GM23248 (cell line): ENCODE measurements at regions not wholly inside any gene's neighbourhood (a gene's known extent, or its start where the extent isn't known, plus 50 kb on each side); places are given as distances from the start of the nearest gene placed in this dataset.
A peak's percentile ranks its signal among the peaks of the same experiment; 100 is the strongest.

Source experiments
- DNase-seq: peaks from one replicate; pipeline ENCODE4 v3.0.0-alpha.2; 2015
- H2AFZ ChIP-seq: fragments of 200-600 bp; sonication (generic); 2 replicates; pipeline ENCODE4 v1.6.1; 2016; ENCODE audit warnings: antibody characterized with exemption
- H3F3A ChIP-seq: fragments of 200-600 bp; sonication (generic); 2 replicates; pipeline ENCODE4 v1.6.1; 2016; ENCODE audit warnings: mild to moderate bottlenecking, antibody characterized with exemption, mixed run types; ENCODE audit not compliant: insufficient read depth
- H3K27ac ChIP-seq: fragments of 200-600 bp; sonication (generic); 2 replicates; pipeline ENCODE4 v1.5.1; 2016; ENCODE audit warnings: mild to moderate bottlenecking
- H3K27me3 ChIP-seq: fragments of 200-600 bp; sonication (generic); replicated peaks from 2 replicates; pipeline ENCODE4 v1.6.1; 2016; ENCODE audit warnings: mild to moderate bottlenecking; ENCODE audit not compliant: insufficient read depth
- H3K36me3 ChIP-seq: fragments of 200-600 bp; sonication (generic); 2 replicates; pipeline ENCODE4 v1.6.1; 2016; ENCODE audit warnings: low read depth, mild to moderate bottlenecking
- H3K4me1 ChIP-seq: fragments of 200-600 bp; sonication (generic); 2 replicates; pipeline ENCODE4 v1.6.1; 2016; ENCODE audit warnings: mild to moderate bottlenecking; ENCODE audit not compliant: insufficient read depth
- H3K4me2 ChIP-seq: fragments of 200-600 bp; sonication (generic); one replicate; pipeline ENCODE4 v1.6.1; 2016; ENCODE audit warnings: mild to moderate bottlenecking; ENCODE audit not compliant: unreplicated experiment
- H3K4me3 ChIP-seq: fragments of 200-600 bp; sonication (generic); 2 replicates; pipeline ENCODE4 v1.5.1; 2016; ENCODE audit warnings: mild to moderate bottlenecking
- H3K79me2 ChIP-seq: fragments of 200-600 bp; sonication (generic); 2 replicates; pipeline ENCODE4 v1.6.1; 2016; ENCODE audit warnings: mild to moderate bottlenecking; ENCODE audit not compliant: insufficient read depth
- H3K9ac ChIP-seq: fragments of 200-600 bp; sonication (generic); 2 replicates; pipeline ENCODE4 v1.6.1; 2016; ENCODE audit warnings: mild to moderate bottlenecking
- H3K9me2 ChIP-seq: fragments of 200-600 bp; sonication (generic); 2 replicates; pipeline ENCODE4 v1.6.1; 2016; ENCODE audit warnings: mixed run types, mild to moderate bottlenecking, moderate library complexity; ENCODE audit not compliant: insufficient read depth
- H3K9me3 ChIP-seq: fragments of 200-600 bp; sonication (generic); one replicate; pipeline ENCODE4 v1.6.1; 2017; ENCODE audit warnings: low read depth
- H4K20me1 ChIP-seq: fragments of 200-600 bp; sonication (generic); 2 replicates; pipeline ENCODE4 v1.6.0; 2016; ENCODE audit not compliant: insufficient read depth
- EZH2 ChIP-seq: fragments of 200-600 bp; sonication (generic); IDR thresholded peaks from 2 replicates; pipeline ENCODE4 v1.6.1; 2018; ENCODE audit warnings: antibody characterized with exemption, mild to moderate bottlenecking; ENCODE audit not compliant: insufficient read depth, poor library complexity, severe bottlenecking
- EZH2phosphoT487 ChIP-seq: fragments of 200-600 bp; sonication (generic); IDR thresholded peaks from 2 replicates; pipeline ENCODE4 v1.6.1; 2018; ENCODE audit warnings: antibody characterized with exemption, moderate library complexity, mild to moderate bottlenecking, low read depth; ENCODE audit not compliant: insufficient read depth
- WGBS, 2 experiments: methylation state at CpG; one replicate each; pipeline ENCODE4 v1.1.6; 2015 to 2017; ENCODE audit warnings: low lambda C conversion rate in 2 of 2, low coverage in 1 of 2; ENCODE audit errors: missing lambda C conversion rate in 2 of 2; 5-methylcytosine and 5-hydroxymethylcytosine counted together
- in situ Hi-C: fragments of 300-500 bp; cut with MboI; formaldehyde crosslinking; loops from 2 replicates; pipeline ENCODE4 v1.15.0; 2020

DNA sequence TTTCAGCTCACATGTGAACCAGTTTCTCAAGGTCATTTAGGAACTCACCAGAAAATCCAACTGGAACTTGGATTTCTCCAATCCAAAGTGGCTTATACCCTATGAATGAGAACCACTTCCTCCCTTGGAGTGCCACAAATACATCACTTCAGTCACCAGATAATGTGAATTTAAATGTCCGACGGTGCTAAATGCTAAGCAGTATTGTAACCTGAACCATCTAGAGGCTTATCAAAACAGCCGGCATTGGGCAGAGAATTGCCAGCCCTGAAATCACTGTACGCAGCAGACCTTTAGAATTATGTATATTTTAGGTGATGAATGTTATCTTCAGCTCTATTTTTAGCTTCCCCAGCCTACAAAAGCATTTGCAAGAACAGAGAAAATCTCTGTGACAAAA is 76.8 kb upstream of the COX20 start:
- H3K9me2 ChIP-seq: no peaks in the 10 kb centered on the region
- no peak overlapping the region for H3K4me3 ChIP-seq
- H3K79me2 ChIP-seq: no peaks in the 10 kb centered on the region
- peaks cover 33% of the 10 kb centered on the region for H3K27me3 ChIP-seq
- WGBS, 2 experiments: 49 to 59% methylated on average over 4 of the region's 4 CpGs
- H3K9me3 ChIP-seq: no peaks in the 10 kb centered on the region
- no peak for DNase-seq
- H3F3A ChIP-seq: no peaks in the 10 kb centered on the region
- TF ChIP-seq EZH2 (no peak), EZH2phosphoT487 (no peak)
- peaks cover 6% of the 10 kb centered on the region; the same call in 1 of the 2 replicates for H3K4me1 ChIP-seq
- in situ Hi-C loops: no loop called here
- H3K27ac ChIP-seq: no peak overlapping the region
- H3K9ac ChIP-seq: no peak overlapping the region
- H2AFZ ChIP-seq: no peak overlapping the region
- no peak overlapping the region for H3K4me2 ChIP-seq
- H4K20me1 ChIP-seq: no peaks in the 10 kb centered on the region
- no peaks in the 10 kb centered on the region for H3K36me3 ChIP-seq

DNA sequence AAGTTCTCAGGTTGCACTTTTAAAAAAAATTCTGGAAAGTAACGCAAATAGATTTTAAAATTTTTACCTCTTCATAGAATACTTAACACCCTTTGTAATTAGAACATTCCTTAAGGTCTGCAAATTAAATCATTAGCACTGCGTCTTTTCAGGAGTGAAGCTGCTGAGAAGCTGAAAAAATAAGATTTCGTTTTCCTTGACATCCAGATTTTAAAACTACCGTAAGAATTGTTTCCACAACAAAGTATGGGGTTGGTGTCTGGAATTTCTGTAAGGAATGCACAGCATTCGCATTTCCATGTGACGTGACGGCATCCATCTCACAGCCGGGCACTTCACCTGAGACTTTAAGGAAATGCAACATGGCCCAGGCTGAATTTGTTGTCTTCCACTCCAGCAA is 76.3 kb upstream of the COX20 start:
- no peaks in the 10 kb centered on the region for H3K9me3 ChIP-seq
- TF ChIP-seq EZH2: no peak
- TF ChIP-seq EZH2phosphoT487: no peak
- H3K9me2 ChIP-seq: no peaks in the 10 kb centered on the region
- in situ Hi-C loops: no loop called here
- H3K4me1 ChIP-seq: peaks cover 6% of the 10 kb centered on the region; the same call in 1 of the 2 replicates
- H3F3A ChIP-seq: no peaks in the 10 kb centered on the region
- H3K79me2 ChIP-seq: no peaks in the 10 kb centered on the region
- H3K27ac ChIP-seq: no peak overlapping the region
- no peak for DNase-seq
- H3K27me3 ChIP-seq: peaks cover 35% of the 10 kb centered on the region
- no peak overlapping the region for H3K4me3 ChIP-seq
- 82 to 86% methylated on average over 8 of the region's 8 CpGs for WGBS, 2 experiments
- no peaks in the 10 kb centered on the region for H4K20me1 ChIP-seq
- no peak overlapping the region for H3K4me2 ChIP-seq
- no peak overlapping the region for H3K9ac ChIP-seq
- no peaks in the 10 kb centered on the region for H3K36me3 ChIP-seq
- H2AFZ ChIP-seq: no peak overlapping the region

DNA sequence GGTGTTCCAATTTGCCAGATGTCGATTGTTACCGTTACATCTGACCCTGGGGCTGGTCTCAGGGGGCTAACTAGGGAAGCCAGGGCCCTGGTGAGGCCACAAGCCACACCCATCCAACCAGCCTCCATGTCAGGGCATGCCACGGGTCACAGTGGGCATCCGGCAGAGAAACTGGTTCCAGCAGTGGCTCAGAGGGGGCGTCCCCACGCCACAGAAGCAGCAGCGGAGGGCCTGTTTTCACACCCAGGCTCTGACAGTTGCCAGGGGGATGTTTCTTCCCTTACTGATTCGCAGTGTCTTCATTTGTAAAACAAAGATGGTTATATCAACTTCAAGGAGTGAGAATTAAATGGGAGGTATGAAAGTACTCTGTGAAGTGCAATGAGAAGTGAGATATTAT is 75.0 kb upstream of the COX20 start:
- no peaks in the 10 kb centered on the region for H3K79me2 ChIP-seq
- no peak overlapping the region for H2AFZ ChIP-seq
- in situ Hi-C loops: no loop called here
- no peaks in the 10 kb centered on the region for H3K36me3 ChIP-seq
- H3F3A ChIP-seq: no peaks in the 10 kb centered on the region
- no peaks in the 10 kb centered on the region for H4K20me1 ChIP-seq
- no peaks in the 10 kb centered on the region for H3K9me3 ChIP-seq
- H3K4me3 ChIP-seq: no peak overlapping the region
- no peaks in the 10 kb centered on the region for H3K9me2 ChIP-seq
- TF ChIP-seq EZH2phosphoT487: no peak
- TF ChIP-seq EZH2: no peak
- peaks cover 6% of the 10 kb centered on the region; the same call in 1 of the 2 replicates for H3K4me1 ChIP-seq
- no peak overlapping the region for H3K9ac ChIP-seq
- no peak for DNase-seq
- no peak overlapping the region for H3K27ac ChIP-seq
- peaks cover 46% of the 10 kb centered on the region for H3K27me3 ChIP-seq
- WGBS, 2 experiments: 56 to 59% methylated on average over 8 of the region's 8 CpGs
- no peak overlapping the region for H3K4me2 ChIP-seq

GRCh38 chr1:244761279-244761678 is 74.2 kb upstream of the COX20 start:
- DNase-seq: peak; percentile 27
- 61 to 66% methylated on average over 17 to 18 of the region's 18 CpGs for WGBS, 2 experiments
- no peak overlapping the region for H3K27ac ChIP-seq
- H4K20me1 ChIP-seq: no peaks in the 10 kb centered on the region
- peaks cover 6% of the 10 kb centered on the region; the same call in 1 of the 2 replicates for H3K4me1 ChIP-seq
- H3K36me3 ChIP-seq: no peaks in the 10 kb centered on the region
- no peaks in the 10 kb centered on the region for H3K79me2 ChIP-seq
- no peaks in the 10 kb centered on the region for H3K9me2 ChIP-seq
- H3F3A ChIP-seq: no peaks in the 10 kb centered on the region
- no peak for TF ChIP-seq EZH2phosphoT487
- TF ChIP-seq EZH2: no peak
- in situ Hi-C loops: no loop called here
- H3K9me3 ChIP-seq: no peaks in the 10 kb centered on the region
- no peak overlapping the region for H3K9ac ChIP-seq
- H3K27me3 ChIP-seq: peaks cover 48% of the 10 kb centered on the region
- no peak overlapping the region for H2AFZ ChIP-seq
- no peak overlapping the region for H3K4me2 ChIP-seq
- no peak overlapping the region for H3K4me3 ChIP-seq

DNA sequence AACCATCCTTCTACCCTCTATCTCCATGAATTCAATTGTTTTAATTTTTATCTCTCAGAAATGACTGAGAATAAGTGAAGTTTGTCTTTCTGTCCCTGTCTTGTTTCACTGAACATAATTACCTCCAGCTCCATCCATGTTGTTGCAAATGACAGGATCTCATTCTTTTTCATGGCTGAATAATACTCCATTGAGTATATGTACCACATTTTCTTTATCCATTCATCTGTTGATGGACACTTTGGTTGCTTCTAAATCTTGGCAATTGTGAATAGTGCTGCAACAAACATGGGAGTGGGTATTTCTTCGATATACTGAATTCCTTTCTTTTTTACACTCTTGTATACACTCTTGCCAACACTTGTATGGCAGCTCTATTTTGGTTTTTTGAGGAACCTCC is 72.8 kb upstream of the COX20 start:
- Histone ChIP-seq H2AFZ (no peak overlapping the region), H3K9me3 (no peaks in the 10 kb centered on the region), H3F3A (no peaks in the 10 kb centered on the region), H3K4me2 (no peak overlapping the region), H3K36me3 (no peaks in the 10 kb centered on the region), H4K20me1 (no peaks in the 10 kb centered on the region), H3K9ac (no peak overlapping the region), H3K4me1 (peaks cover 5% of the 10 kb centered on the region; the same call in 1 of the 2 replicates), H3K9me2 (no peaks in the 10 kb centered on the region), H3K27me3 (peaks cover 48% of the 10 kb centered on the region), H3K27ac (no peak overlapping the region), H3K79me2 (no peaks in the 10 kb centered on the region), H3K4me3 (no peak overlapping the region)
- no peak for TF ChIP-seq EZH2phosphoT487
- WGBS, 2 experiments: 66 to 83% methylated on average over 1 of the region's 1 CpG
- DNase-seq: no peak
- in situ Hi-C loops: no loop called here
